ENCODE measurements at regions not wholly inside any gene's neighbourhood (a gene's known extent, or its start where the extent isn't known, plus 50 kb on each side); places are given as distances from the start of the nearest gene placed in this dataset.
A peak's percentile ranks its signal among the peaks of the same experiment; 100 is the strongest.

DNA sequence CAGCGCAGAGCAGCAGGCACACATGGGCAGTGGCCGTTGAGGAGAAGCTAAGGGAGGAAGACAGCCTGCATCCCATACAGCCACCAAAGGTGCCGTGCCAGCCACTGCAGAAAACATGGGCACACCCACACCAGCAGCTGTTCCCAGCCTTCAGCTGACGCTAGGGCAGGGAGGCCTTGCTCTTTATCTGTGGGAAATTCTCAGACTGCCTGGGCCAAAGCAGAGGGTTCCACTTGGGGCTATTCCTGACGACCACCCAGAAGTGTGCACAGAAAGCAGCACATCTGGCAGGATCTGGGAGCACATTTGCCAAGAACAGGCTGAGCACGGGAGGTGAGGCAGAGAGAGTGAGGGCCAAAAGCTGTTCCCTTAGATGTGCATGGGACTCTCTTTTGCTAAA is 101.3 kb upstream of the SOX11 start:
- Mint-ChIP-seq H3K27me3 (no peaks in the 10 kb centered on the region), H3K4me1 (no peaks in the 10 kb centered on the region), H3K4me3 (no peak overlapping the region), H3K36me3 (no peaks in the 10 kb centered on the region), H3K9me3 (peaks cover 0 to 8% (median 4%) of the 10 kb centered on the region in 8 donors), H3K27ac (peak overlapping the region in 1 of 7 donors; percentile 25)
- Histone ChIP-seq H3K36me3 (ENCODE audit: insufficient read depth, low read length) (no peaks in the 10 kb centered on the region), H3K4me1 (ENCODE audit: insufficient read depth, low read length) (no peaks in the 10 kb centered on the region), H3K9me3 (ENCODE audit: control insufficient read depth in 1 of 2, low read length in 2 of 2) (no peaks in the 10 kb centered on the region), H3K27ac (ENCODE audit: low read depth, low read length) (no peak overlapping the region), H3K4me3 (ENCODE audit: low read length in 2 of 2) (no peak overlapping the region), H3K27me3 (ENCODE audit: insufficient read depth, low read length) (no peaks in the 10 kb centered on the region)
- no peak for DNase-seq
- CTCF ChIA-PET (ENCODE audit: partially characterized antibody): no interaction called here
- intact Hi-C loops (cut with micrococcal nuclease): no loop called here
- POLR2A ChIA-PET (ENCODE audit: partially characterized antibody): no interaction called here

GRCh38 chr2:5592916-5593315 is 99.3 kb upstream of the SOX11 start:
- Mint-ChIP-seq H3K4me1 (no peaks in the 10 kb centered on the region), H3K36me3 (no peaks in the 10 kb centered on the region), H3K4me3 (no peak overlapping the region), H3K27me3 (no peaks in the 10 kb centered on the region), H3K27ac (no peak overlapping the region), H3K9me3 (peaks cover 0 to 6% (median 2%) of the 10 kb centered on the region in 8 donors)
- POLR2A ChIA-PET (ENCODE audit: partially characterized antibody): no interaction called here
- intact Hi-C loops (cut with micrococcal nuclease): no loop called here
- no peaks in the 10 kb centered on the region for H3K4me1 ChIP-seq (ENCODE audit: insufficient read depth, low read length)
- no peak overlapping the region for H3K27ac ChIP-seq (ENCODE audit: low read depth, low read length)
- no peaks in the 10 kb centered on the region for H3K9me3 ChIP-seq (ENCODE audit: control insufficient read depth in 1 of 2, low read length in 2 of 2)
- H3K4me3 ChIP-seq (ENCODE audit: low read length in 2 of 2): no peak overlapping the region
- CTCF ChIA-PET (ENCODE audit: partially characterized antibody): no interaction called here
- no peaks in the 10 kb centered on the region for H3K36me3 ChIP-seq (ENCODE audit: insufficient read depth, low read length)
- no peaks in the 10 kb centered on the region for H3K27me3 ChIP-seq (ENCODE audit: insufficient read depth, low read length)
- DNase-seq: no peak

- H3K27me3 Mint-ChIP-seq: no peaks in the 10 kb centered on the region
- H3K9me3 ChIP-seq (ENCODE audit: control insufficient read depth in 1 of 2, low read length in 2 of 2): no peaks in the 10 kb centered on the region
Measured at GRCh38 chr2:5594249-5594695, 97.9 kb upstream of the SOX11 start.

GRCh38 chr2:5596868-5597267 is 95.3 kb upstream of the SOX11 start:
- H3K36me3 ChIP-seq (ENCODE audit: insufficient read depth, low read length): no peaks in the 10 kb centered on the region
- intact Hi-C loops (cut with micrococcal nuclease): no loop called here
- ChIA-PET POLR2A (ENCODE audit: partially characterized antibody) (no interaction called here), CTCF (ENCODE audit: partially characterized antibody) (no interaction called here)
- H3K9me3 ChIP-seq (ENCODE audit: control insufficient read depth in 1 of 2, low read length in 2 of 2): no peaks in the 10 kb centered on the region
- no peaks in the 10 kb centered on the region for H3K27me3 Mint-ChIP-seq
- no peak overlapping the region for H3K4me3 Mint-ChIP-seq
- no peak overlapping the region for H3K4me3 ChIP-seq (ENCODE audit: low read length in 2 of 2)
- H3K4me1 Mint-ChIP-seq: no peaks in the 10 kb centered on the region
- H3K27ac Mint-ChIP-seq: no peak overlapping the region
- peaks cover 0 to 6% (median 2%) of the 10 kb centered on the region in 8 donors for H3K9me3 Mint-ChIP-seq
- H3K36me3 Mint-ChIP-seq: no peaks in the 10 kb centered on the region
- H3K4me1 ChIP-seq (ENCODE audit: insufficient read depth, low read length): no peaks in the 10 kb centered on the region
- DNase-seq: no peak
- no peak overlapping the region for H3K27ac ChIP-seq (ENCODE audit: low read depth, low read length)
- no peaks in the 10 kb centered on the region for H3K27me3 ChIP-seq (ENCODE audit: insufficient read depth, low read length)

More at GRCh38 chr2:5594249-5594695, 97.9 kb upstream of the SOX11 start:
- H3K27ac Mint-ChIP-seq: no peak overlapping the region
- Histone ChIP-seq H3K4me3 (ENCODE audit: low read length in 2 of 2) (no peak overlapping the region), H3K27ac (ENCODE audit: low read depth, low read length) (no peak overlapping the region), H3K27me3 (ENCODE audit: insufficient read depth, low read length) (no peaks in the 10 kb centered on the region), H3K36me3 (ENCODE audit: insufficient read depth, low read length) (no peaks in the 10 kb centered on the region), H3K4me1 (ENCODE audit: insufficient read depth, low read length) (no peaks in the 10 kb centered on the region)
- DNase-seq: no peak
- H3K9me3 Mint-ChIP-seq: peaks cover 0 to 6% (median 2%) of the 10 kb centered on the region in 8 donors
- no peaks in the 10 kb centered on the region for H3K36me3 Mint-ChIP-seq
- ChIA-PET CTCF (ENCODE audit: partially characterized antibody) (no interaction called here), POLR2A (ENCODE audit: partially characterized antibody) (no interaction called here)
- intact Hi-C loops (cut with micrococcal nuclease): no loop called here
- H3K4me1 Mint-ChIP-seq: no peaks in the 10 kb centered on the region
- H3K4me3 Mint-ChIP-seq: no peak overlapping the region

GRCh38 chr2:5598156-5598555 is 94.0 kb upstream of the SOX11 start:
- Mint-ChIP-seq H3K36me3 (no peaks in the 10 kb centered on the region), H3K4me3 (no peak overlapping the region), H3K27ac (no peak overlapping the region), H3K4me1 (no peaks in the 10 kb centered on the region), H3K9me3 (peaks cover 0 to 9% (median 2%) of the 10 kb centered on the region in 8 donors), H3K27me3 (no peaks in the 10 kb centered on the region)
- ChIA-PET CTCF (ENCODE audit: partially characterized antibody) (no interaction called here), POLR2A (ENCODE audit: partially characterized antibody) (no interaction called here)
- Histone ChIP-seq H3K27me3 (ENCODE audit: insufficient read depth, low read length) (no peaks in the 10 kb centered on the region), H3K36me3 (ENCODE audit: insufficient read depth, low read length) (no peaks in the 10 kb centered on the region), H3K4me1 (ENCODE audit: insufficient read depth, low read length) (no peaks in the 10 kb centered on the region), H3K4me3 (ENCODE audit: low read length in 2 of 2) (no peak overlapping the region), H3K27ac (ENCODE audit: low read depth, low read length) (no peak overlapping the region), H3K9me3 (ENCODE audit: control insufficient read depth in 1 of 2, low read length in 2 of 2) (no peaks in the 10 kb centered on the region)
- DNase-seq: no peak
- intact Hi-C loops (cut with micrococcal nuclease): no loop called here

GRCh38 chr2:5609201-5609600 is 83.0 kb upstream of the SOX11 start:
- DNase-seq: no peak
- no peaks in the 10 kb centered on the region for H3K4me1 Mint-ChIP-seq
- no peak overlapping the region for H3K4me3 Mint-ChIP-seq
- no peaks in the 10 kb centered on the region for H3K9me3 ChIP-seq (ENCODE audit: control insufficient read depth in 1 of 2, low read length in 2 of 2)
- no peaks in the 10 kb centered on the region for H3K36me3 Mint-ChIP-seq
- peaks cover 0 to 1% of the 10 kb centered on the region in 2 donors for H3K27me3 Mint-ChIP-seq
- H3K4me3 ChIP-seq (ENCODE audit: low read length in 2 of 2): no peak overlapping the region
- ChIA-PET POLR2A (ENCODE audit: partially characterized antibody) (no interaction called here), CTCF (ENCODE audit: partially characterized antibody) (no interaction called here)
- H3K4me1 ChIP-seq (ENCODE audit: insufficient read depth, low read length): no peaks in the 10 kb centered on the region
- no peak overlapping the region for H3K27ac ChIP-seq (ENCODE audit: low read depth, low read length)
- H3K27ac Mint-ChIP-seq: no peak overlapping the region
- intact Hi-C loops (cut with micrococcal nuclease): no loop called here
- no peaks in the 10 kb centered on the region for H3K27me3 ChIP-seq (ENCODE audit: insufficient read depth, low read length)
- no peaks in the 10 kb centered on the region for H3K36me3 ChIP-seq (ENCODE audit: insufficient read depth, low read length)
- peaks cover 2 to 15% (median 5%) of the 10 kb centered on the region in 8 donors for H3K9me3 Mint-ChIP-seq

GRCh38 chr2:5612666-5613065 is 79.5 kb upstream of the SOX11 start:
- intact Hi-C loops (cut with micrococcal nuclease): no loop called here
- ChIA-PET CTCF (ENCODE audit: partially characterized antibody) (no interaction called here), POLR2A (ENCODE audit: partially characterized antibody) (no interaction called here)
- Mint-ChIP-seq H3K27me3 (peaks cover 0 to 1% of the 10 kb centered on the region in 2 donors), H3K36me3 (no peaks in the 10 kb centered on the region), H3K9me3 (peaks cover 2 to 16% (median 6%) of the 10 kb centered on the region in 8 donors), H3K4me3 (no peak overlapping the region), H3K4me1 (no peaks in the 10 kb centered on the region), H3K27ac (no peak overlapping the region)
- Histone ChIP-seq H3K27me3 (ENCODE audit: insufficient read depth, low read length) (no peaks in the 10 kb centered on the region), H3K36me3 (ENCODE audit: insufficient read depth, low read length) (no peaks in the 10 kb centered on the region), H3K4me1 (ENCODE audit: insufficient read depth, low read length) (no peaks in the 10 kb centered on the region), H3K4me3 (ENCODE audit: low read length in 2 of 2) (no peak overlapping the region), H3K27ac (ENCODE audit: low read depth, low read length) (no peak overlapping the region), H3K9me3 (ENCODE audit: control insufficient read depth in 1 of 2, low read length in 2 of 2) (no peaks in the 10 kb centered on the region)
- DNase-seq: no peak

- Histone ChIP-seq H3K4me3 (ENCODE audit: low read length in 2 of 2) (no peak overlapping the region), H3K27me3 (ENCODE audit: insufficient read depth, low read length) (no peaks in the 10 kb centered on the region), H3K36me3 (ENCODE audit: insufficient read depth, low read length) (no peaks in the 10 kb centered on the region), H3K27ac (ENCODE audit: low read depth, low read length) (no peak overlapping the region), H3K9me3 (ENCODE audit: control insufficient read depth in 1 of 2, low read length in 2 of 2) (no peaks in the 10 kb centered on the region), H3K4me1 (ENCODE audit: insufficient read depth, low read length) (no peaks in the 10 kb centered on the region)
- peaks cover 0 to 13% (median 4%) of the 10 kb centered on the region in 8 donors for H3K9me3 Mint-ChIP-seq
- H3K4me1 Mint-ChIP-seq: no peaks in the 10 kb centered on the region
- ChIA-PET POLR2A (ENCODE audit: partially characterized antibody) (no interaction called here), CTCF (ENCODE audit: partially characterized antibody) (no interaction called here)
- peaks cover 0 to 1% of the 10 kb centered on the region in 2 donors for H3K27me3 Mint-ChIP-seq
- H3K36me3 Mint-ChIP-seq: no peaks in the 10 kb centered on the region
- H3K27ac Mint-ChIP-seq: no peak overlapping the region
- no peak for DNase-seq
- no peak overlapping the region for H3K4me3 Mint-ChIP-seq
- intact Hi-C loops (cut with micrococcal nuclease): no loop called here
Measured at GRCh38 chr2:5616019-5616418, 76.2 kb upstream of the SOX11 start.

Measured in CD4-positive, alpha-beta memory T cell (primary cell).